ENCODE measurements at regions not wholly inside any gene's neighbourhood (a gene's known extent, or its start where the extent isn't known, plus 50 kb on each side); places are given as distances from the start of the nearest gene placed in this dataset.
"Not testable (repeated sequence)": the region's sequence is repeated elsewhere in the genome, so short reads cannot be mapped to it uniquely, and the experiment has no call there.

DNA sequence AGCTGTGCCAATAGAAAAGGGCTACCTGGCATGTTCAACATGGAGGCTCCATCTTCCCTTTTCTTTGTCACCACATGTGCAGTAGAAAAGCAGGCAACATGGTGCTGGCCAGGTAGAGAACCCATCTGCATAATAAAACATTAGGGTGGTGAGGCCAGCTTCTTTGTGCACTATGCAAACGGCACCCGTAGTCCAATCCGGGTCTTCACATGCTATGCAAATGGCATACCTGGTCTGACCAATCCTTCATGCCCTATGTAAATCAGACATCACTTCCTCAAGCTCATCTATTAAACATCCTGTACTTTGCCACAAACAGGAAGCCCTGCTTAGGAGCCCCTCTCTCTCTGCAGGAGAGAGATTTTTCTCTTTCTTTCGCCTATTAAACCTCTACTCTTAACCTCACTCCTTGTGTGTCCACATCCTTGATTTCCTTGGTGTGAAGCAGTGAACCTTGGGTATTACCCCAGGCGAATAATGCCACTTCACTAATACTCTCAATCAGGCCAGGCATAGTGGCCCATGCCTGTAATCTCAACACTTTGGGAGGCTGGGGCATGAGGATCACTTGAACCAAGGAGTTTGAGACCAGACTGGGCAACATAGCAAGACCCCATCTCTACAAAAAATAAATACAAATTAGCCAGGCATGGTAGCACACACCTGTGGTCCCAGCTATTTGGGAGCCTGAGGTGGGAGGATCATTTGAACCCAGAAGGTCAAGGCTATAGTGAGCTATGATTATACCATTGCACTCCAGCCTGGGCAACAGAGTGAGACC lies 111.3 kb upstream of the MRI1 start:
- no peak for DNase-seq (ENCODE audit: low read depth)

DNA sequence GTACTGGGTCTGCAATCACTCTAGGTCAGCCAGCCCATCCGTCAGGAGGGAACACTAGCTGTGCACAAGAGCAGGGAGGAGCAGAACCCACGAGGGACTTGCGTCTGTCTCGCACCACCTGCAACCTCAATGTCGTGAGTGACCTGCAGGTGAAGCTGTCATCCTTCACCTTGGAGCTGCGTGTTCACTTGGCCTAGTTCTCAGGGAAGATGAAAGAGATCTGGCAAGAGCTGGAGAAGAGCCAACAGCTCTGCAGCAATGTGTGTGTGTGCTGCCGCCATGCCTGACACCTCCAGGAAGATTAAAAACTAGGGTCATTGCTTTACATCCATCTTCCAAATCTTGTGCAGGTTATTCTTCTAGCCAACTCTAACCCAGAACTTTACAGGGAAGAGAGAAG lies 117.6 kb upstream of the MRI1 start:
- no peak for DNase-seq (ENCODE audit: low read depth)

DNA sequence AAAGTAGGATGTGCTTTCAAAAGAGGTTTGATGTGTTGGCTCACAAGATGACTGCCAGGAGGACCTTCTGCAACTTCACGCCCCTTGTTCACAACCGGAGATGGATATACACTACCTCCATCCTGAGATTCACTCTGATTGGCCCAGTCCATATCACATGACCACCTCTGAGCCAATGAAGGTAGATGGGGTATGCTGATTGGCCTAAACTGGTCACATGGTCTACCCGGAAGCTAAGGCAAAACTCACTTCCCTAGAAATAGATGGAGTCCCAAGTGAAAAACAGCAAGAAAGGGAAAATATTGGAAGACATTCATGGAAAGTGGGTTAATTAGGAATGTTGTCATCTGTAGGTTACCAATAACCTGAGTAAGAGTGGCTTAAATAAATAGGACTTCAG lies 119.7 kb upstream of the MRI1 start:
- no peak for DNase-seq (ENCODE audit: low read depth)

DNA sequence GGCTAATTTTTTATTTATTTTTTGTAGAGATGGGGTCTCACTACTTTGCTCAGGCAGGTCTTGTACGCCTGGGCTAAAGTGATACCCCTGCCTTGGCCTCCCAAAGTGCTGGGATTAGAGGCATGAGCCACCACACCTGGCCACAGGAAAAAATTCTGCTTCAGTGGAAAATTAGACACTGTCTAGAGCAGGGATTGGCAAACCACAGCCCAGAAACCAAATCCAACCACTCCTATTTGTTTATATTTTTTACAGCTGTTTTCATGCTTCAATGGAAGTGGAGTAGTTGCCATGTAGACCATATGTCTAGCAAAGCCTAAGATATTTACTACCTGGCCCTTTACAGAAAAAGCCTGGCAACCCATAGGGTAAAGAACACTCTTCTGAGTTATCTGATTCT lies 123.7 kb upstream of the MRI1 start:
- no peak for DNase-seq (ENCODE audit: low read depth)

DNA sequence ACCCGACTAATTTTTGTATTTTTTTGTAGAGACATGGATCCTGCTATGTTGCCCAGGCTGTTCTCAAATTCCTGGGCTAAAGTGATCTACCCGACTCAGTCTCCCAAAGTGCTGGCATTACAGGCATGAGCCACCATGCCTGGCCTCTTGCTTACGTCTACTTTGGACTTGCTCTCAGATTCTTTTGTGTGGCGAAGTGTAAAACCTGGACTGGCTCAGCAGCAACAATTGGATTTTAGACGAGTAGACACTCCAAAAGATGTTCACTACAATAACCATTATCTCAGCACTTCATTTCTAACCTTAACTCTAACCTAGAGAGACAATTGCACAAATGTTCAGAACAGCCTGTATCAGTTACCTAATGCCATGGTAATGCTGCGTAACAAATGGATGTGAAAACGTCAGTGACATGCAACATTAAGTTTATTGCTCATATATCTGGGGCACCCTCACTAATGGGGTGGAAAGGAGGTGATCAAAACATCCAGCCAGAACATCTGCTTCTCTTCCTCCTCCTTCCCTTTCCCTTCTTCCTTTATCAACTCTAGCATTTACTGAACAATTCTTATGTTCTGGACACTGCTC lies 124.9 kb upstream of the MRI1 start:
- DNase-seq (ENCODE audit: low read depth) = no peak

DNA sequence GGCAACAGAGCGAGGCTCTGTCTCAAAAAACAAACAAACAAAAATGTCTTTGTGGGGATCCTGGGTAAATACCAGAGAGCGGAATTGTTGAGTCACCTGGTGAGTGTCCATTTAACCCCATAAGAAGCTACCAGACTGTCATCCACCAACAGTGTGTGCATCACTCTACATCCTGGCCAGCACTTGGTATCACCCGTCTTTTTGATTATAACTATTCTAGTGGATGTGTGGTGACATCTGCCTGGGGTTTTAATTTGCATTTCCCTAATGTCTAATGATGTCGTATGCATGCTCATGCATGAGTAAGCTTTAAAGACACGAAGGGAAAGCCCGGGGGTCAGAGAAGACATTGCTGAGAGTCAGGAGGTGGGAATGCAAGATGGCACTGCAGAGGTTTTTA lies 126.7 kb upstream of the MRI1 start:
- no peak for DNase-seq (ENCODE audit: low read depth)

DNA sequence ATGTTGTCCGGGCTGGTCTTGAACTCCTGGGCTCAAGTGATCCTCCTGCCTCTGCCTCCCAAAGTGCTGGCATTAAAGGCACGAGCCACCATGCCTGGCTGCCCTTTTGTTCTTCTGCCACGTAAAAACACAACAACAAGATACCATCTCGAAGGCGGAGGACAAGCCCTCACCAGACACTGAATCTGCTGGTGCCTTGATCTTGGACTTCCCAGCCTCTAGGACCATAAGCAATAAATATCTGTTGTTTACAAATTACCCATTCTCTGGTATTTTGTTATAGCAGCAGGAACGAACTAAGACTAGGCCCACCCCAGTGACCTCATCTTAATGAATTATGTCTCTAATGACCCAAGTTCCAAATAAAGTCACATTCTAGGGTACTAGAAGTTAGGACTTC lies 128.4 kb upstream of the CACNA1A start:
- no peak for DNase-seq (ENCODE audit: low read depth)

DNA sequence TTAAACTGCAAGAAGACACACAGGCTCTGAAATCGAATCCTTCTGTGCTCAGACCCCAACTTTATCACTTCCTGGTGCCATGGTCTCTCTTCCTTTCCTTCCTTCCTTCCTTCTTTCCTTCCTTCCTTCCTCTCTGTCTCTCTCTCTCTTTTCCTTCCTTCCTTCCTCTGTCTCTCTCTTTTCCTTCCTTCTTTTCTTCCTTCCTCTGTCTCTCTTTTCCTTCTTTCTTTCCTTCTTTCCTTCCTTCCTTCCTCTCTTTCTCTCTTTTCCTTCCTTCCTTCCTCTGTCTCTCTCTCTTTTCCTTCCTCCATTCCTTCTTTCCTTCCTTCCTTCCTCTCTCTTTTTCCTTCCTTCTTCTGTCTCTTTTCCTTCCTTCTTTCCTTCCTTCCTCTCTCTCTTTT lies 127.2 kb upstream of the CACNA1A start:
- no peak for DNase-seq (ENCODE audit: low read depth)

DNA sequence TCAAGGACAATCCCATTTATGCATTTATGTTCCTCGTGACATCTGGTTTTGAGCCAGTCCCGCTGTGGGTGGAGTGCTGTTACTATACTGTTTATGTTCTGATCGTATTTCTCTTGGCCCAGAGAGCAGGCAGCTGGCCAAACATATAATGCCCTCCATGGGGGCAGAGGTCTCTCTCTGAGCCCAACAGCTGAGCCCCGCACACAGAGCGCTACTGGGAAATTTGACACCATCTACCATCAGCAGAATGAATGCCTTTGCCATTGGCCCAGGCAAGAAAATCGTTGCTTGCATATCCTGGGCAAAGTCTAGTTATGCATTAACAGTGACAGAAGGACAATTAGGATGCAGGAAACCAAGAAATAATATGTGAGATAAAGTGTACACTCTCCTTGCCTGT lies 126.8 kb upstream of the CACNA1A start:
- no peak for DNase-seq (ENCODE audit: low read depth)

DNA sequence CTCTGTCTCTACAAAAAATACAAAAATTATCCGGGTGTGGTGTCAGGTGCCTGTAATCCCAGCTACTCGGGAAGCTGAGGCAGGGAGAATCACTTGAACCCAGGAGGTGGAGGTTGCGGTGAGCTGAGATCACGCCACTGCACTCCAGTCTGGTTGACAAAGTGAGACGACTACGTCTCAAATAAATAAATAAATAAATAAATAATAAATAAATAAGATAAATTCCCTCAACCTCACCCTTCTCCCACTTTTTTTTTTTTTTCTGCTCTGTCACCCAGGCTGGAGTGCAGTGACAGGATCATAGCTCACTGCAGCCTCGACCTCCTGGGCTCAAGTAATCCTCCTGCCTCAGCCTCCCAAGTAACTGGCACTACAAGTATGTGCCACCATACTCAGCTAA lies 125.9 kb upstream of the CACNA1A start:
- DNase-seq (ENCODE audit: low read depth) = not testable (repeated sequence)

DNA sequence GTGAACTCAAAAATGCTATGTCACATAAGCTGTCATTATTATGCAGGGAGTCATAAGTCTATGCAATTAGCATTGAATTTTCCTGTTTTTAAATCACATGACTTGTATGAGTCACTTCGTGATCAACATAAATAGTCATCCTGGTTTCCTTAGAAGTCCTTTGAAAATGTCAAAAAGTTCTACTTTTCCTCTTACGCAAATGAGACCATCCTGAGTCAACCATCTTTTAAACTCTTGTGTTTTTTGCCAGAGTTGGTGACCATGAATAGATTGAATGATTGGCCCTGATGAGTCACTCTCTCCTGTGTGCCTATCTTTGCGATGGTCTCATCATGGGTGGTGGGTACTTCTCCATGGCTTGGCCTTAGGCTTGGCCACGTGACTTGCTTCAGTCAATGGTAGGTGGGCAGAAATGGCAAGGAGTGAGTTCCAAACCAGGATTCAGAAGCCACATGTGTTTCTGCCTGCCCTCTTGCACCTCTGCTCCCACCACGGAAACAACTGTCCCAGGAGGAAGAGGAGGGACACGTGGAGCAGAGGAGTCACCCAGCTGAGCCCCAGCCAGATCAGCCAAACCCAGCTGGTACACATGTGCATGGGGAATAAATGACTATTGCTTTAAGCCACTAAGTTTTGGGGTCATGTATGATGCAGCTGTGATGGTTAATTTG lies 123.5 kb upstream of the CACNA1A start:
- peak; percentile 23 for DNase-seq (ENCODE audit: low read depth)

DNA sequence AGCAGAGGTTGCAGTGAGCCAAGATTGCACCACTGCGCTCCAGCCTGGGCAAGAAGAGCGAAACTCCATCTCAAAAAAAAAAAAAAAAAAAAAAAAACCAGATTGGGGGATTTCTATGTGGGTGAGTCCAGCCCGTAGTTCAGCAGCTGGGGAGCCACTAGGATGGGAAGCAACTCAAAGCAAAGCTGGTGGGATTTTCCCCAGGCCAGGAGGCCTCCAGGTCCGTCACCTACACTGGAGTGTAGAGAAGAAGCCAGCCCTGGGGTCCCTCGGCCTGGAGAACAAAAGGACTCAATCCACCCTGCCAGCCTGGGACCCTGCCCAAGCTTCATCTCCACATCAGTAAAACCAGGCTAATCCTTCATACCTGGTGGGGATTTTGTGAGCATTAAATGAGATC lies 121.3 kb upstream of the CACNA1A start:
- DNase-seq (ENCODE audit: low read depth) = no peak

DNA sequence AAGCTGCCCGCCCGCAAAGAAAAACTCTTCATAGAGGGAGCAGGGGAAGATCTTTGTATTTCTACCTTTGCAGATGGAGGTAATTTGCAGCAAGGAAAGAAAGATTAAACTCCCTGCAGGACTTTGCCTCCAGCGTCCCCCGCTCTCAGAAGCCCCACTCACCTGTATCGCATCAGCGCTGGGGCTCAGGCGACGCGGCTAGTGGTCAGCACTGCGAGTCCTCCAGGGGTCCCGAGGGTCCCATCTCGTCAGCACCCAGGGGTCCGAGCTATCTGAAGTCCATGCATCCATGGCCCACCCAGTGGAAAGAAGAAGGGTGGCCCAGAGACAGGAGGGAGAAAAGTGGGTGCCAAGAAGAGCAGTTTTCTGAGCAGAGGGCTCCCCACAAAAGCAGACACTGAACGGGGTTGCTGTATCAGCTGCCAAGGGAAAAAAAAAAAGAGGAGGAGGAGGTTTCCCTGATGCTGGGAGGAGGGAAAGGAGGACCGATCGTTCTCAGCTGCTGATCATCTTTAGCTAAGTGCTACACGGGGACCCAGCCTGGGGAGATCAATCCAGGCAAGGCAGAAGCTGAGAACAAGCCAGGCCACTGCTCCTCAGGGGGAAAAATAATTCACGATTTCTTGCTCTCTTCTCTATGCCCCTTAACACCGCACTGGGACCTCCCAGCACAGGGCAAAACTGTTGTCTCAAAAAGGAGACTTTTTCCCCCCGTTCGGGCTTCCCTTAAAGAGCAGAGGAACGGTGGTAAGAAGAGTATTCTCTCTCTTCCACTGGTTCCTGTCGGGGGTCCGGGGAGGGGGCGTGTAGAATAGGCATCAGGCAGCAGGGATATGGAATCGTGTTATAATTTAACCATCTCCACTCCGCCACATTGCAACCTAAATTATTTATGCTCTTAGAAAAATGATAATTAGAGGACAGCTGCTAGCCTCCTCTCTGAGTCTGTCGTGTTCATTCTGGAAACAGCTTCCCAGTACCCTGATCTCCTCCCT lies 117.7 kb upstream of the CACNA1A start:
- DNase-seq (ENCODE audit: low read depth) = no peak

DNA sequence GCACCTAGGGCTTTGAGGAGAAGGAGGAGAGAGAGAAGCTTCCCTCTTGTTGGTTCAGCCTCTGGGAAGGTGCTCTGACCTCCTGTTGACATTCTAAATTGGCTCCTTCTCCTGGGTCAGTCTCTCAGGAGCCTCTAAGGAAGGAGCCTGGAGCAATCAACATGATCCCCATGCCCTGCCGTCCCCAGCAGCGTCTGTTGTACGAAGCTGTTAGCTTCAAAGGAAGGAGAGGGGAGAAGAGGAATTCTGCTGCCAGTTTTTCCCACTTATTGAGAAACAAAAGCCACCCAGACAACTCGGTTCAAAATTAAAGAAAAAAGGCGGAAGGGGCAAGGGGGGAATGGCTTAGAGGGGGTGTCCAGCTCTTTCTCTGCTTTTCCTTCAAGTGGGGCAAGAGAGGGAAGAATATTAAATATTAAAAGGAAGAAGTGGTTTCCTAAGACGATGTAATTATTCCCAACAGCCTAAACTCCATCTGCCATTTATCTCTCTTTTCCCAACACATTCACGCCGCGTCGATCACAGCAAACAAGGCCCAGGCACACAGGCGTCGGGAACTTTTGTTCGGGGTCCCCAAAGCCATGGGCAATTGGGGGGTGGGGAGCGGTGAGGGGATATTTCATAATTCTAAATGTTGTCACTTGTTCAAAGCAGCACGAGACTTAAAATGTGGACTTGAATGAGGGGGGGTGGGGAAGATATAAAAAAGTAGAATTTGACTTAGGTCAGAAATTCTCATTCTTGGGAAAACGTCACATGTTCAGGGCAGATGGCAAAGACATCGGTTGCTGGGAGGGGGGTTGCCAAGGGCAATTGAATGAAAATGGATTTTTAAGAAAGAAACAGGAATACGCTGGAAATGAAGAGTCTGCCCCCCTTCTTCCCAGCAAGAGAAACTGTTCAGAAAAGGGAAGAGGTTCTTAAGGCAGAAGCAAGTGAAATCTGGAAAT lies 116.8 kb upstream of the CACNA1A start:
- no peak for DNase-seq (ENCODE audit: low read depth)

DNA sequence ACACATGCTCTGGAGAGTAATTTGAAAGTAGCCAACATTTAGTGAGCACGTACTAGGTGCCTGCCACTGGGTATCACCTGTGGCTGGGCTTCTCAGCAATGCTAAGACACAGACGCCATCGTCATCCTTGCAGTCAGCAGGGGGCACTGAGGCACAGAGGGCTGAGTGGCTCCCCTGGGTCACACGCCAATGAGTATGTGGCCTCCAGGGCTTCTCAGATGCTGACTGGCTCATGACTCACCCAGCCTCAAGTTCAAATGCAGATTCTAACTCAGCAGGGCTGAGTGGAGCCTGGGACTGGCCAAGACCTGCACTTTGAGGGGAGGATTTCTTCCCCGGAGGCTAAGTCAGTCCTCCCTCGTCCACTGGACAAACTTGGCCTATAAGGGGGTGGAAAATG lies 115.1 kb upstream of the CACNA1A start:
- peak; percentile 73 for DNase-seq (ENCODE audit: low read depth)

DNA sequence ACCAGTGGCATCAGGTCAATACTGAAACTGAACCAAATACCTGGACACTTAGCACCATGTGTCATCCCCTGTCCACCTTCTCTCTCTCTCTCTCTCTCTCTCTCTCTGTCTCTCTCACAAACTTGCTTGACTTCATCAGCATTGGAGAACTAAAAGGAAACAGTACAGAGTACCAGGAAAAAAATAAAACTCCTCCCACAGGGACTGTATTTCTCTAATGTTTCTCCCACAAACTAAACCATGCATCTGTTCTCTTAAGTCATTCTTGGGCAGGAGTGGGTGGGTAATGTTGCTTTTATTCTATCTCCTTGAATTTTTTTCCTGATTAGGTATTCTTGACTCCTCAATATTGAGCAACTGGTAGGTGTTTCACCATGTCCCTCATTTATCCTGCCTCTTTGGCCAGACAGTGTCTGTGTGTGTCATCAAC lies 112.9 kb upstream of the CACNA1A start:
- DNase-seq (ENCODE audit: low read depth) = no peak

DNA sequence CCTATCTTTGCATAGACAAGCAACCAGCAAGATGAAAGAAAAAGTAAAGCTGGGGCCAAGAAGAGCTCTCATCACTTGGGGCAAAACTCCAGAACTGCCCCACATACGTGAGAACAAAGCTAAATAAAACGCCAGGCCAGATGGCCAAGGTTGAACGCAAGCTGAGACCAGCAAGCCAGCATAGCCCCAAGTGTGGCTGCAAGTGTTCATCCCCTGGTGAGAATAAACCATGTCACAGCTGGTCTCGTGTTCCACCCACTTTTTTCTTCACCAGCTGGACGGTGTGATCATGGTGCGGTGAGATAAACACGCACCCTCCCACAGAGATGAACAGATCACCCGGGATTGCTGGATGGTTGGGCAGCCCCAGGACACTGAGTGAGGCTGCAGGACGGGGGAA lies 109.6 kb upstream of the CACNA1A start:
- no peak for DNase-seq (ENCODE audit: low read depth)

DNA sequence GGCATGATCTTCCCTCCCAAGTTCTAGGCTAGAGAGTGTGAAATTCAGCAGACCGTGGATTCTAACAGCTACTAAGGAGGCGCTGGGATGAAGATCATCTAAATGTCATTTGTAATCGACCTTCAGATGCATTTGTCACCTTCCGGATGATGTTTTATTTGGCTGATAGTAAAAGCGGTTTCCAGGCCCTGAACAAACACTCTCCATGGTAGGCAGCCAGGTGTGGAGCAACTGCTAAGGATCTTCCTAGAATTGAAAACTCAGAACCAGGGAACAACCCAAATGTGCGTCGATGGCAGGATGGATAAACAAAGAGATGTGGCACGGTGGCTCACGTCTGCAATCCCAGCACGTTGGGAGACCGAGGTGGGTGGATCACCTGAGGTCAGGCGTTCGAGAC lies 107.2 kb upstream of the CACNA1A start:
- DNase-seq (ENCODE audit: low read depth) = no peak

DNA sequence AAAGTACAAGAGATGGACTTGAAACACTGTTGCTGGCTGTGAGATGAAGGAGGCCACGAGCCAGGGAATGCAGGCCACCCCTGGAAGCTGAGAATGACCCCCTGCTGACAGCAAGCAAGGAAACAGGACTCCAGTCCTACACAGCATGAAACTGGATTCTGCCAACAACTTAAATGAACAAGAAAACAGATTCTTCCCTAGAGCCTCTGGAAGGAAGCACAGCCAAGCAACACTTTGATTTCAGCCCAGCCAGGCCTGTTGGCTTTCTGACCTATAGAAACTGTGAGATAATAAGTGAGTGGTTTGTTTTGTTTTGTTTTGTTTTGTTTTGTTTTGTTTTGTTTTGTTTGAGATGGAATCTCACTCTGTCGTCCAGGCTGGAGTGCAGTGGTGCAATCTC lies 105.3 kb upstream of the CACNA1A start:
- no peak for DNase-seq (ENCODE audit: low read depth)

DNA sequence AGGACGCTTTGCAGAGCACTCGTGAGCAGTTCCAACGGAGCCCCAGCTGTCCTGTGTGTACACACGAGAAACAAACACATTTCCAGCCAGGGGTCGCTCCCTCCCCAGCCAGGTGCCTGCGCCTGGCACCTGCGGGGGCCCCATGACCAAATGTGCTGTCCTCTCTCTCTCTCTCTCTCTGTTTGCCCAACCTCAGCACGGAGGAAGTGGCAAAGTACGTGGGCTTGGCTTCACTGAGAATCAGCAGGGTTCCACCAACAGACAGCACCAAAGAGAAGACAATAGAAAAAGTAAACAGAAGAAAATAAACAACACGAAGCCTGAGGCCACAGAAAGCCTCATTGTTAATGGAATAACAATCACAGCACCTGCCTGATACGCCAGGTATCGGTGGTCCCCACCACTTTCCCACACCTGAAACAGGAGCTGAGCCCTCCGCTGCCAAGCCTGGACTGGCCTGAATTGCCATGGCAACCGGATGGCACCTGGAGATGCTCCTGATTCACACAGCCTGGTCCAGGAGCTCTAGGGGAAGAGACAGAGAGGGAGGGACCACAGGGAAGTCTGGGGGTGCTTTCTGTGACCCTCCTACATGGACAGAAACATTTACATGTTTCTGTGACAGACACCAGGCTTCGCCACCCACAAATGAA lies 103.9 kb upstream of the CACNA1A start:
- DNase-seq (ENCODE audit: low read depth) = no peak

DNA sequence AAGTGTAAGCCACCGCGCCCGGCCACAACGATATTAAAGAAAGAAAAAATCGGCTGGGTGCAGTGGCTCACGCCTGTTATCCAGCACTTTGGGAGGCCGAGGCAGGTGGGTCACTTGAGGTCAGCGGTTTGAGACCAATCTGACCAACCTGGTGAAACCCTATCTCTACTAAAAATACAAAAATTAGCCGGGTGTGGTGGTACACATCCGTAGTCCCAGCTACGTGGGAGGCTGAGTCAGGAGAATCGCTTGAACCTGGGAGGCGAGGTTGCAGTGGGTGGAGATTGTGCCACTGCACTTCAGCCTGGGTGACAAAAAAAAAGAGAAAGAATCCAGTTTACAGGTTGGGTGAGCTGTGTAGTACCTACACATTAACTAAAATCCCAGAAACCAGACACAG lies 99.9 kb upstream of the CACNA1A start:
- DNase-seq (ENCODE audit: low read depth) = no peak
